Spleen (tissue), 11 donors: ENCODE measurements at regions not wholly inside any gene's neighbourhood (a gene's known extent, or its start where the extent isn't known, plus 50 kb on each side); places are given as distances from the start of the nearest gene placed in this dataset.

Experiments used
- DNase-seq: peaks from one replicate; pipeline ENCODE4 v3.0.0-alpha.2; 2020
- H3K27ac ChIP-seq, 8 donors: fragments of 200-600 bp; sonication (generic) in 7 of 8; 1 replicate in 4 of 8; 2 replicates in 4 of 8; pipeline versions ENCODE4 v1.5.0 to v1.8.0; 2016 to 2021; ENCODE audit warnings: inconsistent platforms in 4 of 8, mild to moderate bottlenecking in 4 of 8, moderate library complexity in 1 of 8
- H3K27me3 ChIP-seq, 7 donors: fragments of 200-600 bp; sonication (generic) in 6 of 7; replicated peaks in 1 of 7; 1 replicate in 4 of 7; 2 replicates in 3 of 7; pipeline versions ENCODE4 v1.5.0 to v1.8.0; 2016 to 2021; ENCODE audit warnings: inconsistent platforms in 3 of 7, mild to moderate bottlenecking in 1 of 7
- H3K36me3 ChIP-seq, 6 donors: fragments of 200-600 bp; sonication (generic) in 5 of 6; 1 replicate in 4 of 6; 2 replicates in 2 of 6; pipeline versions ENCODE4 v1.5.0 to v1.8.0; 2016 to 2021; ENCODE audit warnings: inconsistent platforms in 2 of 6
- H3K4me1 ChIP-seq, 6 donors: fragments of 200-600 bp; sonication (generic) in 5 of 6; 1 replicate in 3 of 6; 2 replicates in 3 of 6; pipeline versions ENCODE4 v1.5.0 to v1.8.0; 2016 to 2021; ENCODE audit warnings: inconsistent platforms in 3 of 6
- H3K4me3 ChIP-seq, 8 donors: fragments of 200-600 bp; sonication (generic) in 7 of 8; 1 replicate in 4 of 8; 2 replicates in 4 of 8; pipeline versions ENCODE4 v1.5.0 to v1.8.0; 2016 to 2021; ENCODE audit warnings: inconsistent platforms in 4 of 8, mild to moderate bottlenecking in 4 of 8, moderate library complexity in 2 of 8
- H3K9me3 ChIP-seq, 8 donors: fragments of 200-600 bp; sonication (generic) in 7 of 8; 1 replicate in 4 of 8; 2 replicates in 4 of 8; pipeline versions ENCODE4 v1.5.0 to v1.8.0; 2016 to 2021; ENCODE audit warnings: inconsistent platforms in 4 of 8
- CTCF ChIP-seq, 11 experiments: fragments of 200-600 bp in 7 of 11; fragments of 450-650 bp in 4 of 11; sonication (generic) in 4 of 11; IDR thresholded peaks in 8 of 11; conservative IDR thresholded peaks in 3 of 11; 1 replicate in 7 of 11; 2 replicates in 4 of 11; pipeline versions ENCODE4 v1.4.0 to v1.8.0; 2016 to 2021; ENCODE audit warnings: antibody characterized with exemption in 11 of 11, inconsistent platforms in 4 of 11, mild to moderate bottlenecking in 1 of 11
- POLR2A ChIP-seq, 3 donors: fragments of 450-650 bp; IDR thresholded peaks; one replicate each; pipeline ENCODE4 v1.5.1; 2017; ENCODE audit warnings: antibody characterized with exemption in 3 of 3, mild to moderate bottlenecking in 1 of 3
- POLR2AphosphoS5 ChIP-seq, 3 donors: sonication (generic); formaldehyde crosslinking; IDR thresholded peaks; one replicate each; pipeline ENCODE4 v1.5.1; 2017; ENCODE audit warnings: antibody characterized with exemption in 3 of 3
- WGBS, 5 donors: extraction: QIAGEN DNeasy Blood & Tissue Kit in 3 of 5; methylation state at CpG; one replicate each; pipeline versions ENCODE4 v1.1.5 to v1.1.7; 2013 to 2018; 5-methylcytosine and 5-hydroxymethylcytosine counted together
- intact Hi-C: fragments of 100-400 bp; cut with DNase I; formaldehyde crosslinking; loops from one replicate; pipeline ENCODE4 v1.15.0; 2023; ENCODE audit warnings: low total_unique reads
- donor health status: healthy with polysubstance abuse.
- donor health status: DM: no; HTN: no; CAD: no; lungs with moderate emphysema.
- donor health status: DM: no; HTN: no; CAD: no.
- donor health status: Bipolar disorder and iron deficiency.
- donor health status: healthy.
- donor health status: DM: no; HTN: no; CAD: no.
- donor health status: DM: yes; HTN: yes; CAD: no.

- no peak for DNase-seq
- H3K27ac ChIP-seq: no peak overlapping the region
- no peaks in the 10 kb centered on the region for H3K27me3 ChIP-seq
- H3K4me1 ChIP-seq: no peaks in the 10 kb centered on the region
- peaks cover 0 to 5% (median 0%) of the 10 kb centered on the region in 8 donors for H3K9me3 ChIP-seq
- TF ChIP-seq POLR2AphosphoS5 (IDR thresholded peaks at IDR 0.05) (no peak), CTCF (IDR thresholded peaks at IDR 0.05 in 8 of 11, conservative IDR thresholded peaks at IDR 0.05 in 3 of 11) (no peak)
- no peak overlapping the region for H3K4me3 ChIP-seq
- no peaks in the 10 kb centered on the region for H3K36me3 ChIP-seq
- WGBS, 5 donors: 89 to 98% (median 96%) methylated on average over 1 of the region's 1 CpG
- intact Hi-C loops: no loop called here
These were observed 688.9 kb upstream of the GJE1 start for GRCh38 chr6:141443668-141444289.

DNA sequence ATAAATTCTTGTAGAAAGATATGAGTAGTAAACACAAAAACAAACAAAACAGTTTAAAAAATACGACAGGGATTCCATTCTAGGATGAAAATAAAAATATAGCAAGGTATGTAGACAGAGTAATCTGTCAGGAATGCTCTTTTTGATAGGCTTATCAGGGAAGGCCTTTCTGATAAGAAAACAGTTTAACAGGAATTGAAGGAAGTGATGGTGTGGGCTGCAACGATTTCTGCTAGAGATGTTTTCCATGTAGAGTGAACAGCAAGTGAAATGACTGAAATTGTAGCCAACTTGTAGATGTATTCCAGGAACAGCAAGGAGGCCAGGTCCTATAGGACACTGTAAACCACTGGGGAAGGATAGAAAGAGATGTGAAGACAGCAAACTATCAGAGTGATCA is 689.7 kb upstream of the GJE1 start:
- Histone ChIP-seq H3K4me1 (no peaks in the 10 kb centered on the region), H3K36me3 (no peaks in the 10 kb centered on the region), H3K4me3 (no peak overlapping the region), H3K27me3 (no peaks in the 10 kb centered on the region), H3K9me3 (peaks cover 0 to 5% (median 0%) of the 10 kb centered on the region in 8 donors), H3K27ac (no peak overlapping the region)
- intact Hi-C loops: no loop called here
- DNase-seq: no peak
- TF ChIP-seq CTCF (IDR thresholded peaks at IDR 0.05 in 8 of 11, conservative IDR thresholded peaks at IDR 0.05 in 3 of 11): no peak
- no peak for TF ChIP-seq POLR2A (IDR thresholded peaks at IDR 0.05)
- TF ChIP-seq POLR2AphosphoS5 (IDR thresholded peaks at IDR 0.05): no peak
- 36 to 48% (median 42%) methylated on average over 2 of the region's 2 CpGs for WGBS, 5 donors

GRCh38 chr6:141439513-141439912 is 693.2 kb upstream of the GJE1 start:
- H3K4me1 ChIP-seq: no peaks in the 10 kb centered on the region
- no peaks in the 10 kb centered on the region for H3K27me3 ChIP-seq
- no peak overlapping the region for H3K4me3 ChIP-seq
- no peaks in the 10 kb centered on the region for H3K36me3 ChIP-seq
- TF ChIP-seq POLR2AphosphoS5 (IDR thresholded peaks at IDR 0.05) (no peak), CTCF (IDR thresholded peaks at IDR 0.05 in 8 of 11, conservative IDR thresholded peaks at IDR 0.05 in 3 of 11) (no peak), POLR2A (IDR thresholded peaks at IDR 0.05) (no peak)
- no peak for DNase-seq
- peaks cover 0 to 5% (median 0%) of the 10 kb centered on the region in 8 donors for H3K9me3 ChIP-seq
- no peak overlapping the region for H3K27ac ChIP-seq
- intact Hi-C loops: no loop called here

GRCh38 chr6:141437685-141438084 is 695.0 kb upstream of the GJE1 start:
- TF ChIP-seq POLR2AphosphoS5 (IDR thresholded peaks at IDR 0.05): no peak
- TF ChIP-seq POLR2A (IDR thresholded peaks at IDR 0.05): no peak
- no peak for TF ChIP-seq CTCF (IDR thresholded peaks at IDR 0.05 in 8 of 11, conservative IDR thresholded peaks at IDR 0.05 in 3 of 11)
- no peak overlapping the region for H3K4me3 ChIP-seq
- DNase-seq: no peak
- peaks cover 0 to 5% (median 0%) of the 10 kb centered on the region in 8 donors for H3K9me3 ChIP-seq
- intact Hi-C loops: no loop called here
- no peaks in the 10 kb centered on the region for H3K27me3 ChIP-seq
- H3K4me1 ChIP-seq: no peaks in the 10 kb centered on the region
- no peak overlapping the region for H3K27ac ChIP-seq
- H3K36me3 ChIP-seq: no peaks in the 10 kb centered on the region
